ENCODE measurements at regions not wholly inside any gene's neighbourhood (a gene's known extent, or its start where the extent isn't known, plus 50 kb on each side); places are given as distances from the start of the nearest gene placed in this dataset.

DNA sequence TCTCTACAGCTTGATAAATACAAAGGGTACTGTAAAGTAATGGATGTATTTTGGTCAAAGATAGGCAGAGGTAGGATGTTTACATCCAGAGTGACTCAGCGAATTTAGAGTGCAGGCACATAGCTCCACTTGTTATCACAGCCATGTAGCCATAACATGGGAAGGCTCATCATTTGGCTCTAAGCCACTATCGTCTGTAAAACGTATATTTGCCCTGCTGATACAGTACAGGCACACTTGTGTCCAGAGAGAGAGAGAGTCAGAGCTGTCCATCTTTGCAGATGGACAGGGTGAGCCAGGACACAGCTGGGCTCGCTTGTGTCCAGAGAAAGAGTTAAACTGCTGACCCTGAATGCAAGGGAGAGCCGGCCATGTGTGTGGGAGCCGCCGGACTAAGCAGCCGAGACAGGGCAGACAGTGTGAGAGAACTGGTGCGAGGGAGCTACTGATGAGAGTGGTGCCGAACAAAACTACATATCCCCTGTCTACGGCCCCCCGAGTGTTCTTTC, 619.0 kb downstream of the DOK5 start:
- TF ChIP-seq CTCF (conservative IDR thresholded peaks at IDR 0.05; ENCODE audit: low read length), result no peak
- TF ChIP-seq EZH2phosphoT487 (IDR thresholded peaks at IDR 0.05; ENCODE audit: borderline replicate concordance), result no peak
